Astrocyte (in vitro differentiated cells and primary cell): ENCODE measurements at regions not wholly inside any gene's neighbourhood (a gene's known extent, or its start where the extent isn't known, plus 50 kb on each side); places are given as distances from the start of the nearest gene placed in this dataset.
A peak's percentile ranks its signal among the peaks of the same experiment; 100 is the strongest.

Experiments
- DNase-seq: peaks from one replicate; pipeline ENCODE4 v3.0.0-alpha.2; 2010; ENCODE audit warnings: low read depth
- FAIRE-seq: peaks from 2 replicates; lab custom pipeline; 2011; peaks lifted over from hg19 to GRCh38; lab: Jason Lieb, UNC
- H2AFZ ChIP-seq: 2 replicates; pipeline ENCODE4 v1.6.0; 2012; ENCODE audit warnings: low read depth, low read length, inconsistent platforms
- H3K27ac ChIP-seq: 2 replicates; pipeline ENCODE4 v1.5.1; 2011; ENCODE audit warnings: low read depth, low read length, inconsistent platforms
- H3K27me3 ChIP-seq: 2 replicates; pipeline ENCODE4 v1.6.0; 2011; ENCODE audit warnings: low read length, inconsistent platforms; ENCODE audit not compliant: insufficient read depth
- H3K36me3 ChIP-seq: 2 replicates; pipeline ENCODE4 v1.5.1; 2011; ENCODE audit warnings: low read length, inconsistent platforms; ENCODE audit not compliant: insufficient read depth
- H3K4me1 ChIP-seq: 2 replicates; pipeline ENCODE4 v1.5.1; 2011; ENCODE audit warnings: low read length, inconsistent platforms; ENCODE audit not compliant: insufficient read depth
- H3K4me2 ChIP-seq: 2 replicates; pipeline ENCODE4 v1.6.0; 2012; ENCODE audit warnings: low read length, inconsistent platforms
- H3K4me3 ChIP-seq: 2 replicates; pipeline ENCODE4 v1.5.1; 2011; ENCODE audit warnings: low read depth, mild to moderate bottlenecking, low read length, inconsistent platforms; ENCODE audit not compliant: insufficient read depth
- H3K79me2 ChIP-seq: 2 replicates; pipeline ENCODE4 v1.6.0; 2012; ENCODE audit warnings: mild to moderate bottlenecking, low read length, inconsistent platforms; ENCODE audit not compliant: insufficient read depth
- H3K9ac ChIP-seq: 2 replicates; pipeline ENCODE4 v1.6.0; 2012; ENCODE audit warnings: mild to moderate bottlenecking, low read length, inconsistent platforms
- H3K9me3 ChIP-seq: 2 replicates; pipeline ENCODE4 v1.5.1; 2012; ENCODE audit warnings: low read depth, mild to moderate bottlenecking, low read length, inconsistent platforms; ENCODE audit not compliant: insufficient read depth
- H4K20me1 ChIP-seq: 2 replicates; pipeline ENCODE4 v1.6.0; 2012; ENCODE audit warnings: low read length, inconsistent platforms; ENCODE audit not compliant: insufficient read depth
- H3K27ac Mint-ChIP-seq: one replicate; pipeline ENCODE4 v1.8.0; 2021; ENCODE audit warnings: mild to moderate bottlenecking, mixed read lengths; ENCODE audit not compliant: unreplicated experiment
- H3K27me3 Mint-ChIP-seq: one replicate; pipeline ENCODE4 v1.8.0; 2021; ENCODE audit warnings: low read depth, mixed read lengths; ENCODE audit not compliant: unreplicated experiment
- H3K36me3 Mint-ChIP-seq: one replicate; pipeline ENCODE4 v1.8.0; 2021; ENCODE audit warnings: low read depth, mixed read lengths; ENCODE audit not compliant: unreplicated experiment
- H3K4me1 Mint-ChIP-seq: one replicate; pipeline ENCODE4 v1.8.0; 2021; ENCODE audit warnings: low read depth, mixed read lengths; ENCODE audit not compliant: unreplicated experiment
- H3K4me3 Mint-ChIP-seq: one replicate; pipeline ENCODE4 v1.8.0; 2021; ENCODE audit warnings: mild to moderate bottlenecking, moderate library complexity, mixed read lengths; ENCODE audit not compliant: unreplicated experiment
- H3K9me3 Mint-ChIP-seq: one replicate; pipeline ENCODE4 v1.8.0; 2021; ENCODE audit warnings: mild to moderate bottlenecking, mixed read lengths; ENCODE audit not compliant: unreplicated experiment
- CTCF ChIP-seq: IDR thresholded peaks from 2 replicates; pipeline ENCODE4 v1.5.1; 2011; ENCODE audit warnings: low read depth, mild to moderate bottlenecking, inconsistent platforms, low read length, moderate library complexity; ENCODE audit not compliant: insufficient read depth
- EZH2 ChIP-seq: IDR thresholded peaks from 2 replicates; pipeline ENCODE4 v1.6.1; 2012; ENCODE audit warnings: mild to moderate bottlenecking, low read length, inconsistent platforms; ENCODE audit not compliant: insufficient read depth

GRCh38 chr13:74226791-74227475 lies 92.7 kb upstream of the KLF12 start:
- Mint-ChIP-seq H3K4me3 (no peak overlapping the region), H3K4me1 (peaks cover 3% of the 10 kb centered on the region), H3K9me3 (no peaks in the 10 kb centered on the region), H3K36me3 (peaks cover 2% of the 10 kb centered on the region), H3K27me3 (no peaks in the 10 kb centered on the region), H3K27ac (no peak overlapping the region)
- H3K4me2 ChIP-seq: no peak overlapping the region
- FAIRE-seq (no peak), DNase-seq (peak; percentile 43)
- no peak overlapping the region for H3K4me3 ChIP-seq
- TF ChIP-seq EZH2 (no peak), CTCF (no peak)
- H3K27ac ChIP-seq: no peak overlapping the region
- no peak overlapping the region for H3K9ac ChIP-seq
- no peaks in the 10 kb centered on the region for H4K20me1 ChIP-seq
- H3K9me3 ChIP-seq: no peaks in the 10 kb centered on the region
- H3K4me1 ChIP-seq: no peaks in the 10 kb centered on the region
- no peaks in the 10 kb centered on the region for H3K36me3 ChIP-seq
- no peaks in the 10 kb centered on the region for H3K79me2 ChIP-seq
- H3K27me3 ChIP-seq: no peaks in the 10 kb centered on the region
- H2AFZ ChIP-seq: no peak overlapping the region

GRCh38 chr13:74221752-74222151 lies 87.5 kb upstream of the KLF12 start:
- Histone ChIP-seq H3K36me3 (no peaks in the 10 kb centered on the region), H3K4me1 (peaks cover 9% of the 10 kb centered on the region), H3K9ac (no peak overlapping the region), H3K4me2 (no peak overlapping the region), H3K79me2 (no peaks in the 10 kb centered on the region), H3K27me3 (no peaks in the 10 kb centered on the region), H4K20me1 (no peaks in the 10 kb centered on the region), H3K9me3 (no peaks in the 10 kb centered on the region), H3K4me3 (no peak overlapping the region), H3K27ac (no peak overlapping the region), H2AFZ (no peak overlapping the region)
- H3K4me1 Mint-ChIP-seq: peaks cover 22% of the 10 kb centered on the region
- TF ChIP-seq EZH2 (no peak), CTCF (no peak)
- DNase-seq (no peak), FAIRE-seq (no peak)
- H3K27me3 Mint-ChIP-seq: no peaks in the 10 kb centered on the region
- no peaks in the 10 kb centered on the region for H3K9me3 Mint-ChIP-seq
- no peak overlapping the region for H3K27ac Mint-ChIP-seq
- H3K4me3 Mint-ChIP-seq: no peak overlapping the region
- no peaks in the 10 kb centered on the region for H3K36me3 Mint-ChIP-seq

- H3K27me3 ChIP-seq: no peaks in the 10 kb centered on the region
- no peak overlapping the region for H2AFZ ChIP-seq
- H3K4me1 ChIP-seq: peaks cover 9% of the 10 kb centered on the region
- Mint-ChIP-seq H3K4me1 (peaks cover 22% of the 10 kb centered on the region), H3K36me3 (no peaks in the 10 kb centered on the region), H3K9me3 (no peaks in the 10 kb centered on the region), H3K27ac (peak overlapping the region; percentile 89), H3K27me3 (no peaks in the 10 kb centered on the region), H3K4me3 (no peak overlapping the region)
- H4K20me1 ChIP-seq: no peaks in the 10 kb centered on the region
- H3K9me3 ChIP-seq: no peaks in the 10 kb centered on the region
- peak; percentile 32 for FAIRE-seq
- no peak overlapping the region for H3K4me3 ChIP-seq
- H3K4me2 ChIP-seq: no peak overlapping the region
- no peak overlapping the region for H3K27ac ChIP-seq
- TF ChIP-seq EZH2: no peak
- TF ChIP-seq CTCF: no peak
- peak; percentile 40 for DNase-seq
- H3K9ac ChIP-seq: no peak overlapping the region
- H3K36me3 ChIP-seq: no peaks in the 10 kb centered on the region
- no peaks in the 10 kb centered on the region for H3K79me2 ChIP-seq
These were observed 85.4 kb upstream of the KLF12 start for GRCh38 chr13:74219566-74219965.
